HepG2 (cell line): ENCODE measurements at regions not wholly inside any gene's neighbourhood (a gene's known extent, or its start where the extent isn't known, plus 50 kb on each side); places are given as distances from the start of the nearest gene placed in this dataset.

Source experiments
- ERF ChIP-seq: IDR thresholded peaks from 2 replicates; pipeline ENCODE4 v1.6.1; 2018; ENCODE audit warnings: missing biosample characterization, missing genetic modification reagents
- FOSL2 ChIP-seq: sonication (generic); formaldehyde crosslinking; IDR thresholded peaks from 2 replicates; pipeline ENCODE4 v1.4.0; 2020; ENCODE audit warnings: missing genetic modification reagents
- FOXA3 ChIP-seq: IDR thresholded peaks from 2 replicates; pipeline ENCODE4 v1.6.1; 2016; ENCODE audit warnings: missing genetic modification reagents, missing compliant biosample characterization
- GLMP ChIP-seq: sonication (generic); formaldehyde crosslinking; IDR thresholded peaks from 2 replicates; pipeline ENCODE4 v1.9.0; 2021; ENCODE audit warnings: missing genetic modification reagents, mild to moderate bottlenecking, borderline replicate concordance
- HIC2 ChIP-seq: sonication (generic); formaldehyde crosslinking; IDR thresholded peaks from 2 replicates; pipeline ENCODE4 v1.9.0; 2022; ENCODE audit warnings: low read depth, missing genetic modification reagents
- LCORL ChIP-seq, 2 experiments: fragments of 450-650 bp in 1 of 2; sonication (generic) in 1 of 2; formaldehyde crosslinking in 1 of 2; IDR thresholded peaks; 2 replicates each; pipeline versions ENCODE4 v1.5.0 to v1.6.1; 2017 to 2020; ENCODE audit warnings: antibody characterized with exemption in 1 of 2, missing genetic modification reagents in 1 of 2
- MED13 ChIP-seq: sonication (generic); formaldehyde crosslinking; IDR thresholded peaks from 2 replicates; pipeline ENCODE4 v1.5.0; 2020; ENCODE audit warnings: missing genetic modification reagents
- NAIF1 ChIP-seq: sonication (generic); formaldehyde crosslinking; IDR thresholded peaks from 2 replicates; pipeline ENCODE4 v1.5.0; 2020; ENCODE audit warnings: mild to moderate bottlenecking, missing genetic modification reagents, borderline replicate concordance
- NKX3-1 ChIP-seq: sonication (generic); formaldehyde crosslinking; IDR thresholded peaks from 2 replicates; pipeline ENCODE4 v1.5.0; 2020; ENCODE audit warnings: missing genetic modification reagents
- PATZ1 ChIP-seq: sonication (generic); formaldehyde crosslinking; IDR thresholded peaks from 2 replicates; pipeline ENCODE4 v1.4.0; 2020; ENCODE audit warnings: missing genetic modification reagents
- PHF8 ChIP-seq: sonication (generic); formaldehyde crosslinking; IDR thresholded peaks from 2 replicates; pipeline ENCODE4 v1.5.0; 2020; ENCODE audit warnings: missing genetic modification reagents
- PTBP1 ChIP-seq: fragments of 200-400 bp; formaldehyde crosslinking; IDR thresholded peaks from 2 replicates; pipeline ENCODE4 v1.6.1; 2018; ENCODE audit warnings: low read length, low read depth; ENCODE audit not compliant: poor library complexity, severe bottlenecking
- RNF2 ChIP-seq: fragments of 450-650 bp; conservative IDR thresholded peaks from 2 replicates; pipeline ENCODE4 v1.6.1; 2016; ENCODE audit warnings: low read depth
- TAF1 ChIP-seq: sonication (generic); formaldehyde crosslinking; IDR thresholded peaks from 2 replicates; pipeline ENCODE4 v1.4.0; 2020; ENCODE audit warnings: missing genetic modification reagents
- TBX3 ChIP-seq: fragments of 450-650 bp; IDR thresholded peaks from 2 replicates; pipeline ENCODE4 v1.6.1; 2017; ENCODE audit warnings: antibody characterized with exemption, mild to moderate bottlenecking, inconsistent platforms, borderline replicate concordance
- TOE1 ChIP-seq: sonication (generic); formaldehyde crosslinking; IDR thresholded peaks from 2 replicates; pipeline ENCODE4 v1.4.0; 2020; ENCODE audit warnings: mild to moderate bottlenecking, missing genetic modification reagents
- ZMYM4 ChIP-seq: sonication (generic); formaldehyde crosslinking; IDR thresholded peaks from 2 replicates; pipeline ENCODE4 v1.8.1; 2023; ENCODE audit warnings: mild to moderate bottlenecking, missing genetic modification reagents
- ZNF205 ChIP-seq: IDR thresholded peaks from 2 replicates; pipeline ENCODE4 v1.6.1; 2018; ENCODE audit warnings: missing biosample characterization, missing genetic modification reagents
- ZNF687 ChIP-seq: sonication (generic); formaldehyde crosslinking; IDR thresholded peaks from 2 replicates; pipeline ENCODE4 v1.5.1; 2020; ENCODE audit warnings: mild to moderate bottlenecking, missing genetic modification reagents, moderate library complexity
- ZSCAN25 ChIP-seq: sonication (generic); formaldehyde crosslinking; IDR thresholded peaks from 2 replicates; pipeline ENCODE4 v1.8.0; 2022; ENCODE audit warnings: mild to moderate bottlenecking, missing genetic modification reagents
- TF ChIP-seq, protein P1 (sequence below): sonication (generic); formaldehyde crosslinking; IDR thresholded peaks from 2 replicates; pipeline ENCODE4 v1.8.1; 2023; ENCODE audit warnings: missing genetic modification reagents, inconsistent platforms, borderline replicate concordance

DNA sequence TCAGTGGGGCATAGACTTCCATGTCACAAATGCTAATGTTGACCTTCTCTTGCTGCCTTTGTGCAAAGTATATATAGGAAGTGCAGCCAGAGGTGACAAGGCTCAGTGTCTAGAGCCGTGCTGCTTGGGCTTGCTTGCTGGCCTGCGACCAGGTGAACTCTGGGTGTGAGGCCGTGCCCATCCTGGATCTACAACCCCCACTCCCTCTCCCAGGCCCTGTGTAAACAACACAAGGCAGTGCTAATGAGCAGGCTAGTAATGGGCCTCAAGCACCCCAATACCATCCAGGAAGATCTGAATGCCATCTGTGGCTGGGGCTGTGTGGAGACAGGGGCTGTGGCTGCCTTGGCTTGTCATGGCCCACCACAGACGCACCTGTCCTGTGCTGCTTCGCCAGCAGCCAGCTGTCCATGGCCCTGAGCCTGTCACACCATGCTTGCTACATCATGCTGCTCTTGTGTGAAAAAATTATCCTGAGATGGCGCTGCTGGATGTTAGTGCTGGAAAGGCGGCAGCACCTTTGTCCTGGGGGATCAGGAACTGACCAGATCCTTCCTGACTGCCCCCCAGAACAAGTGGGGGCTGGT lies 107.6 kb upstream of the ZNF92 start (continued):
- no peak for TF ChIP-seq ZNF205 (CRISPR knock-in tag)
- TF ChIP-seq, protein P1, sequence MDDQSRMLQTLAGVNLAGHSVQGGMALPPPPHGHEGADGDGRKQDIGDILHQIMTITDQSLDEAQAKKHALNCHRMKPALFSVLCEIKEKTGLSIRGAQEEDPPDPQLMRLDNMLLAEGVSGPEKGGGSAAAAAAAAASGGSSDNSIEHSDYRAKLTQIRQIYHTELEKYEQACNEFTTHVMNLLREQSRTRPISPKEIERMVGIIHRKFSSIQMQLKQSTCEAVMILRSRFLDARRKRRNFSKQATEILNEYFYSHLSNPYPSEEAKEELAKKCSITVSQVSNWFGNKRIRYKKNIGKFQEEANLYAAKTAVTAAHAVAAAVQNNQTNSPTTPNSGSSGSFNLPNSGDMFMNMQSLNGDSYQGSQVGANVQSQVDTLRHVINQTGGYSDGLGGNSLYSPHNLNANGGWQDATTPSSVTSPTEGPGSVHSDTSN: no peak
- TF ChIP-seq TAF1 (CRISPR knock-in tag): no peak
- no peak for TF ChIP-seq PHF8
- TF ChIP-seq PATZ1 (CRISPR knock-in tag): no peak
- no peak for TF ChIP-seq TBX3
- 0 out of 2 replicates have a peak, but pooled peaks have one; percentile 6 for TF ChIP-seq ZMYM4 (CRISPR knock-in tag)
- no peak for TF ChIP-seq LCORL (IDR thresholded peaks at IDR 0.05)
- peak; percentile 45; the same call in 1 of the 2 replicates for TF ChIP-seq LCORL (CRISPR knock-in tag; IDR thresholded peaks at IDR 0.05)
- no peak for TF ChIP-seq ERF (CRISPR knock-in tag)
- TF ChIP-seq NAIF1 (CRISPR knock-in tag): no peak
- 0 out of 2 replicates have a peak, but pooled peaks have one; percentile 19 for TF ChIP-seq FOXA3 (CRISPR knock-in tag)
- TF ChIP-seq GLMP (CRISPR knock-in tag): no peak
- no peak for TF ChIP-seq ZSCAN25 (CRISPR knock-in tag)
- TF ChIP-seq MED13 (CRISPR knock-in tag): no peak
- TF ChIP-seq HIC2 (CRISPR knock-in tag): no peak
- TF ChIP-seq NKX3-1: no peak
- TF ChIP-seq RNF2: peak; percentile 73; the same call in 1 of the 2 replicates
- TF ChIP-seq ZNF687: peak; percentile 84
- no peak for TF ChIP-seq FOSL2 (CRISPR knock-in tag)
- no peak for TF ChIP-seq PTBP1
- no peak for TF ChIP-seq TOE1
